Panc1 (cell line): ENCODE measurements at regions not wholly inside any gene's neighbourhood (a gene's known extent, or its start where the extent isn't known, plus 50 kb on each side); places are given as distances from the start of the nearest gene placed in this dataset.

ENCODE experiments used
- CTCF ChIP-seq: fragments of 450-650 bp; IDR thresholded peaks from 2 replicates; pipeline ENCODE4 v1.5.1; 2017; ENCODE audit warnings: mild to moderate bottlenecking
- POLR2AphosphoS5 ChIP-seq: IDR thresholded peaks from 2 replicates; pipeline ENCODE4 v1.6.1; 2012; ENCODE audit warnings: mild to moderate bottlenecking, low read depth, low read length, moderate library complexity
- SIN3A ChIP-seq: IDR thresholded peaks from 2 replicates; pipeline ENCODE4 v1.6.1; 2012; ENCODE audit warnings: low read depth, mild to moderate bottlenecking, low read length, moderate library complexity, borderline replicate concordance; ENCODE audit not compliant: insufficient read depth

- TF ChIP-seq CTCF (no peak), SIN3A (no peak), POLR2AphosphoS5 (no peak)
Measured at GRCh38 chr2:194151231-194151630, 1505.8 kb upstream of the SLC39A10 start.
